ENCODE measurements at regions not wholly inside any gene's neighbourhood (a gene's known extent, or its start where the extent isn't known, plus 50 kb on each side); places are given as distances from the start of the nearest gene placed in this dataset.

DNA sequence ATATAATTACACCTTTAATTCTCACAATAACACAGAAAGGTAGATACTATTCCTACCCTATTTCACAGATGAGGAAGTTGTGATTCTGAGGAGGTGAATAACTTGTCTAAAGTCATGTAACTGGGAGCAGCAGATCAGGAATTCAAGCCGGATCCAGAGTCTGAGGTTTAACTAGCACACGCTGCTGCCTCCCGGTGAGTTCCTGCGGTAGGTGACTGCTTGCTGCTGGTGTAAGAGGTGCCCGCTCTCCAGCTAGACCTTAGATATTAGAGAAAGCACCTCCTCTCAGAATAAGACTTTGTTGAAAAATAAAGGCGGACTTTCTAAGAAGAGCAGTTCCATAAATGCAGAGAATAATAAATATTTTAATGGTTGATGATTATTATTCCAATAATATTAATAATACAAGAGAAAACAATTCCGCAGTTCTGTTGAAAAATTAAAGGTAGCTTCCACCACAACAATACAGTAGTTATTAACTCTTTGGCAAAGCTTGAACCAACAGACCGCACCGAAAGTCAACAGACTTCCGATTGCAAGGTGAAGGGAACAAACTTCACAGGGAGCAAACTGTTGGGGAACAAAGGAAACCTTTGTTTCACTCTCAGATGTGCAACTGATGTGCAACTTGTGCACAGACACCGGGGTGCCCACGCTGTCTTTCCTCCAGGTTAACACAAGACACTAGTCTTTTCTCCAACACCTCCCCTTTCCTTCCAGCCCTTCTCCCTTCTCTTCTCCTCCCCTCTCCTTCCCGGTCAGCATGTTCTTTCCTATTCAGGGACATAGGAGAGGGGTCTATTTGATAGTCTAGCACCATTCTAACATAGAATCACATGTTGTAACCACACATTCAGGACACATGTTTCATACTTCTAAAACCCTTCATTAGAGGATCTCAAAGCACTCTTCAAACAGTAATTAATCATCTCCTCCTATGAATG, 73.2 kb upstream of the EGLN3 start (continued):
- TF ChIP-seq, protein P1, sequence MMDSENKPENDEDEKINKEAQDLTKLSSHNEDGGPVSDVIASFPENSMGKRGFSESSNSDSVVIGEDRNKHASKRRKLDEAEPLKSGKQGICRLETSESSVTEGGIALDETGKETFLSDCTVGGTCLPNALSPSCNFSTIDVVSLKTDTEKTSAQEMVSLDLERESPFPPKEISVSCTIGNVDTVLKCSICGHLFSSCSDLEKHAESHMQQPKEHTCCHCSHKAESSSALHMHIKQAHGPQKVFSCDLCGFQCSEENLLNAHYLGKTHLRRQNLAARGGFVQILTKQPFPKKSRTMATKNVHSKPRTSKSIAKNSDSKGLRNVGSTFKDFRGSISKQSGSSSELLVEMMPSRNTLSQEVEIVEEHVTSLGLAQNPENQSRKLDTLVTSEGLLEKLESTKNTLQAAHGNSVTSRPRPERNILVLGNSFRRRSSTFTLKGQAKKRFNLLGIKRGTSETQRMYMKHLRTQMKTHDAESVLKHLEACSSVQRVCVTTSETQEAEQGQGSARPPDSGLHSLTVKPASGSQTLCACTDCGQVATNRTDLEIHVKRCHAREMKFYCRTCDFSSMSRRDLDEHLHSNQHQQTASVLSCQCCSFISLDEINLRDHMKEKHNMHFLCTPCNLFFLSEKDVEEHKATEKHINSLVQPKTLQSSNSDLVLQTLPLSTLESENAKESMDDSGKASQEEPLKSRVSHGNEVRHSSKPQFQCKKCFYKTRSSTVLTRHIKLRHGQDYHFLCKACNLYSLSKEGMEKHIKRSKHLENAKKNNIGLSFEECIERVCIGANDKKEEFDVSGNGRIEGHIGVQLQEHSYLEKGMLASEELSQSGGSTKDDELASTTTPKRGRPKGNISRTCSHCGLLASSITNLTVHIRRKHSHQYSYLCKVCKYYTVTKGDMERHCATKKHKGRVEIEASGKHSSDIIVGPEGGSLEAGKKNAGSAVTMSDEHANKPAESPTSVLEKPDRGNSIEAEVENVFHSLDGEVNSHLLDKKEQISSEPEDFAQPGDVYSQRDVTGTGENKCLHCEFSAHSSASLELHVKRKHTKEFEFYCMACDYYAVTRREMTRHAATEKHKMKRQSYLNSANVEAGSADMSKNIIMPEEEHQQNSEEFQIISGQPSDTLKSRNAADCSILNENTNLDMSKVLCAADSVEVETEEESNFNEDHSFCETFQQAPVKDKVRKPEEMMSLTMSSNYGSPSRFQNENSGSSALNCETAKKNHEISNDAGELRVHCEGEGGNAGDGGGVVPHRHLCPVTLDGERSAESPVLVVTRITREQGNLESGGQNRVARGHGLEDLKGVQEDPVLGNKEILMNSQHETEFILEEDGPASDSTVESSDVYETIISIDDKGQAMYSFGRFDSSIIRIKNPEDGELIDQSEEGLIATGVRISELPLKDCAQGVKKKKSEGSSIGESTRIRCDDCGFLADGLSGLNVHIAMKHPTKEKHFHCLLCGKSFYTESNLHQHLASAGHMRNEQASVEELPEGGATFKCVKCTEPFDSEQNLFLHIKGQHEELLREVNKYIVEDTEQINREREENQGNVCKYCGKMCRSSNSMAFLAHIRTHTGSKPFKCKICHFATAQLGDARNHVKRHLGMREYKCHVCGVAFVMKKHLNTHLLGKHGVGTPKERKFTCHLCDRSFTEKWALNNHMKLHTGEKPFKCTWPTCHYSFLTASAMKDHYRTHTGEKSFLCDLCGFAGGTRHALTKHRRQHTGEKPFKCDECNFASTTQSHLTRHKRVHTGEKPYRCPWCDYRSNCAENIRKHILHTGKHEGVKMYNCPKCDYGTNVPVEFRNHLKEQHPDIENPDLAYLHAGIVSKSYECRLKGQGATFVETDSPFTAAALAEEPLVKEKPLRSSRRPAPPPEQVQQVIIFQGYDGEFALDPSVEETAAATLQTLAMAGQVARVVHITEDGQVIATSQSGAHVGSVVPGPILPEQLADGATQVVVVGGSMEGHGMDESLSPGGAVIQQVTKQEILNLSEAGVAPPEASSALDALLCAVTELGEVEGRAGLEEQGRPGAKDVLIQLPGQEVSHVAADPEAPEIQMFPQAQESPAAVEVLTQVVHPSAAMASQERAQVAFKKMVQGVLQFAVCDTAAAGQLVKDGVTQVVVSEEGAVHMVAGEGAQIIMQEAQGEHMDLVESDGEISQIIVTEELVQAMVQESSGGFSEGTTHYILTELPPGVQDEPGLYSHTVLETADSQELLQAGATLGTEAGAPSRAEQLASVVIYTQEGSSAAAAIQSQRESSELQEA (CRISPR knock-in tag; IDR thresholded peaks at IDR 0.05; ENCODE audit: not compliant biosample characterization) = no peak
- no peak for TF ChIP-seq ZNF468 (CRISPR knock-in tag; IDR thresholded peaks at IDR 0.05)
- TF ChIP-seq ZNF644 (CRISPR knock-in tag; IDR thresholded peaks at IDR 0.05; ENCODE audit: low read depth) = peak; percentile 92
- TF ChIP-seq TSC22D2 (CRISPR knock-in tag; IDR thresholded peaks at IDR 0.05; ENCODE audit: borderline replicate concordance) = peak; percentile 19; the same call in 1 of the 2 replicates
- TF ChIP-seq TBP (CRISPR knock-in tag; IDR thresholded peaks at IDR 0.05) = no peak
- TF ChIP-seq MZF1 (CRISPR knock-in tag; IDR thresholded peaks at IDR 0.05; ENCODE audit: borderline replicate concordance) = no peak
- TF ChIP-seq SMAD1 (CRISPR knock-in tag; IDR thresholded peaks at IDR 0.05; ENCODE audit: borderline replicate concordance, low read depth) = no peak
- TF ChIP-seq DPF2 (CRISPR knock-in tag; IDR thresholded peaks at IDR 0.05; ENCODE audit: borderline replicate concordance, low read depth) = peak; percentile 99
- no peak for TF ChIP-seq KLF13 (CRISPR knock-in tag; IDR thresholded peaks at IDR 0.05)
- TF ChIP-seq, protein P2, sequence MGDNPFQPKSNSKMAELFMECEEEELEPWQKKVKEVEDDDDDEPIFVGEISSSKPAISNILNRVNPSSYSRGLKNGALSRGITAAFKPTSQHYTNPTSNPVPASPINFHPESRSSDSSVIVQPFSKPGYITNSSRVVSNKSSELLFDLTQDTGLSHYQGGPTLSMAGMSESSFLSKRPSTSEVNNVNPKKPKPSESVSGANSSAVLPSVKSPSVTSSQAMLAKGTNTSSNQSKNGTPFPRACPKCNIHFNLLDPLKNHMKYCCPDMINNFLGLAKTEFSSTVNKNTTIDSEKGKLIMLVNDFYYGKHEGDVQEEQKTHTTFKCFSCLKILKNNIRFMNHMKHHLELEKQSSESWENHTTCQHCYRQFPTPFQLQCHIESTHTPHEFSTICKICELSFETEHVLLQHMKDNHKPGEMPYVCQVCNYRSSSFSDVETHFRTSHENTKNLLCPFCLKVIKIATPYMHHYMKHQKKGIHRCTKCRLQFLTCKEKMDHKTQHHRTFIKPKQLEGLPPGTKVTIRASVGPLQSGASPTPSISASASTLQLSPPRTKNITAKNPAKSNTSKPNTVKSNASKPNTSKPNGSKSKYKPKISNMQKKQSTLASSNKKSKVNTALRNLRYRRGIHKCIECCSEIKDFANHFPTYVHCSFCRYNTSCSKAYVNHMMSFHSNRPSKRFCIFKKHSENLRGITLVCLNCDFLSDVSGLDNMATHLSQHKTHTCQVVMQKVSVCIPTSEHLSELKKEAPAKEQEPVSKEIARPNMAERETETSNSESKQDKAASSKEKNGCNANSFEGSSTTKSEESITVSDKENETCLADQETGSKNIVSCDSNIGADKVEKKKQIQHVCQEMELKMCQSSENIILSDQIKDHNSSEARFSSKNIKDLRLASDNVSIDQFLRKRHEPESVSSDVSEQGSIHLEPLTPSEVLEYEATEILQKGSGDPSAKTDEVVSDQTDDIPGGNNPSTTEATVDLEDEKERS (CRISPR knock-in tag; IDR thresholded peaks at IDR 0.05) = peak; percentile 57; the same call in 1 of the 2 replicates

All from HepG2 (cell line).